Left lung (tissue), 4 donors: ENCODE measurements at regions not wholly inside any gene's neighbourhood (a gene's known extent, or its start where the extent isn't known, plus 50 kb on each side); places are given as distances from the start of the nearest gene placed in this dataset.

ENCODE experiments used
- ATAC-seq: fragments of 200-7000 bp; cut with Tn5 transposase; one replicate; pipeline ENCODE4 v1.9.1; 2020; ENCODE audit warnings: moderate library complexity
- DNase-seq, 4 donors: peaks; one replicate each; pipeline ENCODE4 v3.0.0-alpha.2; 2013 to 2020
- H3K27ac ChIP-seq, 2 donors: fragments of 200-600 bp; sonication (generic) in 1 of 2; one replicate each; pipeline versions ENCODE4 v1.5.0 to v1.8.0; 2020 to 2021
- H3K27me3 ChIP-seq, 2 donors: fragments of 200-600 bp; sonication (generic) in 1 of 2; one replicate each; pipeline versions ENCODE4 v1.5.0 to v1.8.0; 2020 to 2021
- H3K36me3 ChIP-seq, 2 donors: fragments of 200-600 bp; sonication (generic) in 1 of 2; one replicate each; pipeline versions ENCODE4 v1.5.0 to v1.8.0; 2020 to 2021
- H3K4me1 ChIP-seq, 2 donors: fragments of 200-600 bp; one replicate each; pipeline ENCODE4 v1.8.0; 2021
- H3K4me3 ChIP-seq, 2 donors: fragments of 200-600 bp; sonication (generic) in 1 of 2; one replicate each; pipeline versions ENCODE4 v1.5.0 to v1.8.0; 2020 to 2021; ENCODE audit warnings: mild to moderate bottlenecking in 1 of 2
- H3K9me3 ChIP-seq, 2 donors: fragments of 200-600 bp; sonication (generic) in 1 of 2; one replicate each; pipeline versions ENCODE4 v1.5.0 to v1.8.0; 2020 to 2021
- CTCF ChIP-seq, 2 donors: fragments of 200-600 bp; sonication (generic) in 1 of 2; IDR thresholded peaks; one replicate each; pipeline versions ENCODE4 v1.5.0 to v1.8.0; 2021; ENCODE audit warnings: antibody characterized with exemption in 2 of 2
- intact Hi-C, 2 donors: fragments of 100-400 bp; cut with DNase I; formaldehyde crosslinking; loops; one replicate each; pipeline versions ENCODE4 v1.11.2 to v1.14.2; 2022
- donor health status: DM: no; HTN: yes; CAD: no.
- donor health status: DM: no; HTN: no; CAD: no.

GRCh38 chr13:34412295-34412694 is 529.8 kb upstream of the NBEA start:
- no peak for ATAC-seq

GRCh38 chr13:34412817-34413375 is 529.2 kb upstream of the NBEA start:
- H3K4me1 ChIP-seq: no peaks in the 10 kb centered on the region
- intact Hi-C loops: no loop called here
- no peak for TF ChIP-seq CTCF (IDR thresholded peaks at IDR 0.05)

More at GRCh38 chr13:34412295-34412694, 529.8 kb upstream of the NBEA start:
- no peak for TF ChIP-seq CTCF (IDR thresholded peaks at IDR 0.05)
- Histone ChIP-seq H3K4me1 (no peaks in the 10 kb centered on the region), H3K4me3 (no peak overlapping the region), H3K36me3 (no peaks in the 10 kb centered on the region), H3K27ac (no peak overlapping the region), H3K27me3 (no peaks in the 10 kb centered on the region), H3K9me3 (peaks cover 0 to 4% of the 10 kb centered on the region in 2 donors)
- DNase-seq: no peak
- intact Hi-C loops: no loop called here

GRCh38 chr13:34413538-34414210 is 528.4 kb upstream of the NBEA start:
- no peak for TF ChIP-seq CTCF (IDR thresholded peaks at IDR 0.05)
- no peak overlapping the region for H3K4me3 ChIP-seq
- no peaks in the 10 kb centered on the region for H3K4me1 ChIP-seq
- H3K27ac ChIP-seq: no peak overlapping the region
- no peak for DNase-seq
- H3K9me3 ChIP-seq: peaks cover 0 to 4% of the 10 kb centered on the region in 2 donors
- no peaks in the 10 kb centered on the region for H3K36me3 ChIP-seq
- no peaks in the 10 kb centered on the region for H3K27me3 ChIP-seq
- intact Hi-C loops: no loop called here
- no peak for ATAC-seq

More at GRCh38 chr13:34412817-34413375, 529.2 kb upstream of the NBEA start:
- DNase-seq: no peak
- Histone ChIP-seq H3K27ac (no peak overlapping the region), H3K27me3 (no peaks in the 10 kb centered on the region), H3K9me3 (peaks cover 0 to 4% of the 10 kb centered on the region in 2 donors), H3K4me3 (no peak overlapping the region), H3K36me3 (no peaks in the 10 kb centered on the region)
- ATAC-seq: no peak

GRCh38 chr13:34414616-34415015 is 527.5 kb upstream of the NBEA start:
- Histone ChIP-seq H3K4me1 (no peaks in the 10 kb centered on the region), H3K36me3 (no peaks in the 10 kb centered on the region), H3K9me3 (peaks cover 0 to 4% of the 10 kb centered on the region in 2 donors), H3K27me3 (no peaks in the 10 kb centered on the region), H3K27ac (no peak overlapping the region), H3K4me3 (no peak overlapping the region)
- TF ChIP-seq CTCF (IDR thresholded peaks at IDR 0.05): no peak
- no peak for DNase-seq
- intact Hi-C loops: no loop called here
- no peak for ATAC-seq

- ATAC-seq: peak; percentile 39
- Histone ChIP-seq H3K9me3 (peaks cover 0 to 7% of the 10 kb centered on the region in 2 donors), H3K4me3 (no peak overlapping the region), H3K27me3 (no peaks in the 10 kb centered on the region), H3K4me1 (no peaks in the 10 kb centered on the region), H3K27ac (no peak overlapping the region), H3K36me3 (no peaks in the 10 kb centered on the region)
- intact Hi-C loops: no loop called here
- no peak for TF ChIP-seq CTCF (IDR thresholded peaks at IDR 0.05)
- DNase-seq: peak in 2 of 4 donors; percentile 25 to 78
Observed at GRCh38 chr13:34416971-34417380, 525.1 kb upstream of the NBEA start.
